ENCODE measurements at regions not wholly inside any gene's neighbourhood (a gene's known extent, or its start where the extent isn't known, plus 50 kb on each side); places are given as distances from the start of the nearest gene placed in this dataset.

DNA sequence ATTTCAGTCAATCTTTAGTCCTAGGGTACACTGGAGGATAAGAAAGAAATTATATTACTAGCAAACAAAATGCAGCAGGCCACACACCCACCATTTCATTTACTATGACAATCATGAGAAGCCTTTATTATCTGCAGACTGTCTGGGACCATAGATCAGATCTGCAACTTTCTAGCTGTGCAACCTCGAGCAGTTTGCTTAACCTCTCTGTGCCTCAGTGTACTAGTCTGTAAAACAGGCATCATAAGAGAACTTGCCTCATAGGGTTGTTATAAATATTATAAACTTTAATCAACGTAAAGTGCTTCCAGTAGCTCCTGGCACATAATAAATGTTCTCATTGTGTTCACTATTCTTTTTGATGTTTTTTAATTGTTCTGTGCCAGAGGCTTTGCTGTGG, 128.2 kb upstream of the C1QTNF7 start:
- Histone ChIP-seq H3K27me3 (ENCODE audit: insufficient read depth, low read length) (no peaks in the 10 kb centered on the region), H3K27ac (ENCODE audit: low read depth, low read length) (no peak overlapping the region), H3K9me3 (ENCODE audit: control insufficient read depth in 1 of 2, low read length in 2 of 2) (no peaks in the 10 kb centered on the region), H3K4me1 (ENCODE audit: insufficient read depth, low read length) (no peaks in the 10 kb centered on the region), H3K36me3 (ENCODE audit: insufficient read depth, low read length) (no peaks in the 10 kb centered on the region), H3K4me3 (ENCODE audit: low read length in 2 of 2) (no peak overlapping the region)
- H3K9me3 Mint-ChIP-seq = no peaks in the 10 kb centered on the region
- H3K4me3 Mint-ChIP-seq = no peak overlapping the region
- CTCF ChIA-PET (ENCODE audit: partially characterized antibody) = interaction anchor here (0.7 kb wide), 1 partner anchor 178 kb away, joined by 3 read pairs; no protein-coding TSS in a partner anchor
- H3K27me3 Mint-ChIP-seq = peaks cover 4 to 7% of the 10 kb centered on the region in 2 donors
- intact Hi-C loops (cut with micrococcal nuclease) = no loop called here
- no peak for DNase-seq
- POLR2A ChIA-PET (ENCODE audit: partially characterized antibody) = no interaction called here
- no peaks in the 10 kb centered on the region for H3K36me3 Mint-ChIP-seq
- H3K27ac Mint-ChIP-seq = no peak overlapping the region
- no peaks in the 10 kb centered on the region for H3K4me1 Mint-ChIP-seq

DNA sequence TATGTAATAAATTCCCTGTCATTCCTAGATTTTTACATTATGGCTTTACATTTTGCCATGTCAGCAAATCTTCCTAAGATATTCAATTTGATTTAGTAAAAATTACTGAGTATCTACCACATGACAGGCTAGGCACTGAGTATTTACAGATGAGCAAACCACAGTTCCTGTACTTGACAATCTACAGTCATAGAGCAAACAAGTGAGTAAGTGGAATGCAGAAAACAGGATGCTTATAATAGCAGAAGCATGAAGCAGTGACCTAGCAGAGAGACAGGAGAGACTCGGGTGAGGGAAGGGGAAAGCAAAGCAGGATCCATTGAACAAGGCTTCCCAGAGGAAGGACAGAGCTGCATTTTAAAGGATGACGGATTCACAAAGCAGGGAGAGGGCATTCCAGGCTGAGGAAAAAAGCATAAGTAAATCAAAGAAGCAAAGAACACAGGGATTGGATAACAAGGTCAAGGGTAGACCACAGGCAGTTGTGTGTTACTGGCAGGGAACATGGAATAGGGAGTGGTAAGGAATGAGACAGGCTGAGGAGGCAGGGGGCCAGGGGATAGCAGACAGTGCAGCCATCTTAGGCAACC, 124.7 kb upstream of the C1QTNF7 start:
- intact Hi-C loops (cut with micrococcal nuclease) = no loop called here
- no peaks in the 10 kb centered on the region for H3K4me1 Mint-ChIP-seq
- Histone ChIP-seq H3K4me3 (ENCODE audit: low read length in 2 of 2) (no peak overlapping the region), H3K27ac (ENCODE audit: low read depth, low read length) (no peak overlapping the region), H3K27me3 (ENCODE audit: insufficient read depth, low read length) (no peaks in the 10 kb centered on the region), H3K9me3 (ENCODE audit: control insufficient read depth in 1 of 2, low read length in 2 of 2) (no peaks in the 10 kb centered on the region), H3K36me3 (ENCODE audit: insufficient read depth, low read length) (no peaks in the 10 kb centered on the region), H3K4me1 (ENCODE audit: insufficient read depth, low read length) (no peaks in the 10 kb centered on the region)
- no peaks in the 10 kb centered on the region for H3K9me3 Mint-ChIP-seq
- no peak overlapping the region for H3K4me3 Mint-ChIP-seq
- CTCF ChIA-PET (ENCODE audit: partially characterized antibody) = no interaction called here
- peaks cover 3 to 10% of the 10 kb centered on the region in 2 donors for H3K27me3 Mint-ChIP-seq
- no peak overlapping the region for H3K27ac Mint-ChIP-seq
- POLR2A ChIA-PET (ENCODE audit: partially characterized antibody) = no interaction called here
- H3K36me3 Mint-ChIP-seq = no peaks in the 10 kb centered on the region
- DNase-seq = no peak

DNA sequence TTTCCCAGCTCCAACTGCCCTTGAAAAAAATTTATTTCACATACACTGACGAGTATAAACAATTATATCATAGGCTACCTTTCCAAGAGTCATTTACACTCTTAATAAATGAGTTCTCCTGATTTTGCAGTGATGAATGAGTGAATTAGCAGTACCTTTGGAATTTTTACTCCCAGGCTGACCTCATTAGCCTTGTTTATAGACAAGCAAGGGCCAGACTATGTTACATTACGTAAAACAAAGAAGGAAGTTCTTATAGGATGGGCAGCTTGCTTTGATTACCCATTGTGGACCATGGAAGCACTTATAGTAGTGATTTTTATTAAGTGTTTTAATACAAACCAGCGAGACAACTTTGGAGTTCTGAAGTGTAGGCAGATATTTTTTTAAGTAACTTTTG, 112.9 kb upstream of the C1QTNF7 start:
- Histone ChIP-seq H3K4me3 (ENCODE audit: low read length in 2 of 2) (no peak overlapping the region), H3K27ac (ENCODE audit: low read depth, low read length) (no peak overlapping the region), H3K36me3 (ENCODE audit: insufficient read depth, low read length) (no peaks in the 10 kb centered on the region), H3K27me3 (ENCODE audit: insufficient read depth, low read length) (no peaks in the 10 kb centered on the region), H3K4me1 (ENCODE audit: insufficient read depth, low read length) (no peaks in the 10 kb centered on the region), H3K9me3 (ENCODE audit: control insufficient read depth in 1 of 2, low read length in 2 of 2) (no peaks in the 10 kb centered on the region)
- no peak for DNase-seq
- ChIA-PET POLR2A (ENCODE audit: partially characterized antibody) (no interaction called here), CTCF (ENCODE audit: partially characterized antibody) (interaction anchor here (0.7 kb wide), 1 partner anchor 11 kb away, joined by 3 read pairs; no protein-coding TSS in a partner anchor)
- Mint-ChIP-seq H3K4me3 (no peak overlapping the region), H3K27ac (no peak overlapping the region), H3K27me3 (peaks cover 2 to 4% of the 10 kb centered on the region in 2 donors), H3K36me3 (no peaks in the 10 kb centered on the region), H3K9me3 (peaks cover 0 to 3% (median 0%) of the 10 kb centered on the region in 8 donors), H3K4me1 (no peaks in the 10 kb centered on the region)
- intact Hi-C loops (cut with micrococcal nuclease) = no loop called here

DNA sequence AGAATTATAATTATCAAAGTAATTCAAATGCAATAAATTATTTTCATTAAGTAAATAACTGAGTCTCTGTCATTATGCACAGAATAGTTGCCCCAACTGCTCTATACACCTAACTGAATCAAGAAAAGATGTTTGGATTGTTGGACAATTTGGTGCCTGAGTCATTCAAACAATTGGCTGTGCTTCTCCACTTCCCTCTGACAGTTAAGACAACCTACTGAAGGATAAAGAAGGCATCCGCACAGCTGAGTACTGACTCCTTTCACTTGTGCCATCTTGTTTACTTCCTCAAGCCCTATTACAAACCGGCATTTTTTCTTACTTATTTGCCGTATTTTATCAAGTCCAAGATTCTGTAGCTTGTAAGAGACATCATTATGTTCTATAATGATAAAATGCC, 110.6 kb upstream of the C1QTNF7 start:
- no peak overlapping the region for H3K27ac Mint-ChIP-seq
- H3K36me3 Mint-ChIP-seq = no peaks in the 10 kb centered on the region
- H3K4me1 Mint-ChIP-seq = no peaks in the 10 kb centered on the region
- ChIA-PET POLR2A (ENCODE audit: partially characterized antibody) (no interaction called here), CTCF (ENCODE audit: partially characterized antibody) (interaction anchor here (0.8 kb wide), 1 partner anchor 9 kb away, joined by 3 read pairs; no protein-coding TSS in a partner anchor)
- no peak for DNase-seq
- no peak overlapping the region for H3K27ac ChIP-seq (ENCODE audit: low read depth, low read length)
- no peaks in the 10 kb centered on the region for H3K36me3 ChIP-seq (ENCODE audit: insufficient read depth, low read length)
- H3K9me3 ChIP-seq (ENCODE audit: control insufficient read depth in 1 of 2, low read length in 2 of 2) = no peaks in the 10 kb centered on the region
- no peaks in the 10 kb centered on the region for H3K9me3 Mint-ChIP-seq
- H3K4me3 Mint-ChIP-seq = no peak overlapping the region
- H3K27me3 Mint-ChIP-seq = peaks cover 2 to 4% of the 10 kb centered on the region in 2 donors
- no peaks in the 10 kb centered on the region for H3K4me1 ChIP-seq (ENCODE audit: insufficient read depth, low read length)
- intact Hi-C loops (cut with micrococcal nuclease) = no loop called here
- no peak overlapping the region for H3K4me3 ChIP-seq (ENCODE audit: low read length in 2 of 2)
- H3K27me3 ChIP-seq (ENCODE audit: insufficient read depth, low read length) = no peaks in the 10 kb centered on the region

DNA sequence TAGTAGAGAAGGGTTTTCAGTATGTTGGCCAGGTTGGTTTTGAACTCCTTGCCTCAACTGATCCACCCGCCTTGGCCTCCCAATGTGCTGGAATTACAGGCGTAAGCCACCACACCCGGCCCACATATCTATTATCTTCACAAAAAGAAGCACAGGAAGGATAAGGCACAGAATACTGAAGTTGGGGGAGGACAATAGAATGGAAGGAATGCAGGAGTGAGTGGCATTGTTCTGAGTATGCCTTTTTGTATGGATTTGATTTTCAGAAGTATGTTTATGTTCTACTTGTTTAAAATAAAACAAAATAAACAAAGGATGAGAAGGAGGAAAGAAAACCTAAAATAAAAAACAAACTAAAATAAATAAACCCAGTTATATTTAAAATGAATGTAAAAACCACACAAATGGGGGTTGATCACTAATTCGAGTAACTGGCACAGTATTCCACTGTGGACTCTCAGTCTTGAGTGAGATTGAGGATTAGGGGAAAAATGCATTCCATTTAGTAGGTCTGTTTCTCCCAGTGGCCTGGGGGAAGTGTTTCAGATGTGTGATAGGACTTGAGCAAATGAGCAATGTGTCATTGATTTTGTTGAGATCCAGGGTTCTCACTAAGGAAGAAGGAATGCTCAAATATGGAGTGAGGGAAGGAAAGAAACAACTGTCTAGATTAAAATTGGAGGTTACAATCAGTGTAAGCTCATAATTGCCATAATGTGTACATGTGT, 109.0 kb upstream of the C1QTNF7 start:
- Mint-ChIP-seq H3K9me3 (no peaks in the 10 kb centered on the region), H3K27ac (no peak overlapping the region), H3K27me3 (peaks cover 3 to 4% of the 10 kb centered on the region in 2 donors), H3K36me3 (no peaks in the 10 kb centered on the region), H3K4me1 (no peaks in the 10 kb centered on the region), H3K4me3 (no peak overlapping the region)
- Histone ChIP-seq H3K9me3 (ENCODE audit: control insufficient read depth in 1 of 2, low read length in 2 of 2) (no peaks in the 10 kb centered on the region), H3K27ac (ENCODE audit: low read depth, low read length) (no peak overlapping the region), H3K4me1 (ENCODE audit: insufficient read depth, low read length) (no peaks in the 10 kb centered on the region), H3K4me3 (ENCODE audit: low read length in 2 of 2) (no peak overlapping the region), H3K27me3 (ENCODE audit: insufficient read depth, low read length) (no peaks in the 10 kb centered on the region), H3K36me3 (ENCODE audit: insufficient read depth, low read length) (no peaks in the 10 kb centered on the region)
- DNase-seq = no peak
- intact Hi-C loops (cut with micrococcal nuclease) = no loop called here
- ChIA-PET POLR2A (ENCODE audit: partially characterized antibody) (no interaction called here), CTCF (ENCODE audit: partially characterized antibody) (no interaction called here)

DNA sequence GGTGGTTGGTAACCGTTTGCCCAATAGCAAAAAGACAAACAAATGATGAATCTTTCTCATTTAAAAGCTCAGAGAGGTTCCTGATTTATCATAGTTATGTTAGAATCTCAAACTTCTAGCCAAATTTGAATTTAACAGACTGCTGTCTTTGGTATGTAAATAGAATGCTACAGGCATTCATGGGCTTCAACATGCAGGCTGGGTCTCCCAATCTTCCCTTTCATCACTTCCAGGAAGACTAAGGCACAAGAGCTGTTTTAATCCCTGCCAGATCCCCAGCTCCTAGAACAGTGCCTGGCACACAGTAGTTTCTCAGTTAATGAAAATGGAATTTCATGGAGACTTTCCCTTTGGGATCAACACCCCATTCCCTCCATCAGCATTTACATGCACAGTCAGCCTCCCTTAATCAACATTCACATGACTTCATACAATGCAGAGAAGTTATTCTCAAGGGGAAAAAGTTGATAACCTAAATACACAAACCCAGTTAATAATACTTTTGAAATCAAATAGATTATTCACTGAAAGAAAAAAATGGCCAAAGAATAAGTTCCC, 107.6 kb upstream of the C1QTNF7 start:
- Histone ChIP-seq H3K4me1 (ENCODE audit: insufficient read depth, low read length) (no peaks in the 10 kb centered on the region), H3K27ac (ENCODE audit: low read depth, low read length) (no peak overlapping the region), H3K36me3 (ENCODE audit: insufficient read depth, low read length) (no peaks in the 10 kb centered on the region), H3K9me3 (ENCODE audit: control insufficient read depth in 1 of 2, low read length in 2 of 2) (no peaks in the 10 kb centered on the region), H3K27me3 (ENCODE audit: insufficient read depth, low read length) (no peaks in the 10 kb centered on the region), H3K4me3 (ENCODE audit: low read length in 2 of 2) (no peak overlapping the region)
- no peaks in the 10 kb centered on the region for H3K9me3 Mint-ChIP-seq
- intact Hi-C loops (cut with micrococcal nuclease) = no loop called here
- peaks cover 4 to 6% of the 10 kb centered on the region in 2 donors for H3K27me3 Mint-ChIP-seq
- no peak overlapping the region for H3K4me3 Mint-ChIP-seq
- DNase-seq = no peak
- H3K4me1 Mint-ChIP-seq = peaks cover 0 to 7% (median 3%) of the 10 kb centered on the region in 4 donors
- ChIA-PET CTCF (ENCODE audit: partially characterized antibody) (no interaction called here), POLR2A (ENCODE audit: partially characterized antibody) (no interaction called here)
- H3K27ac Mint-ChIP-seq = no peak overlapping the region
- no peaks in the 10 kb centered on the region for H3K36me3 Mint-ChIP-seq

DNA sequence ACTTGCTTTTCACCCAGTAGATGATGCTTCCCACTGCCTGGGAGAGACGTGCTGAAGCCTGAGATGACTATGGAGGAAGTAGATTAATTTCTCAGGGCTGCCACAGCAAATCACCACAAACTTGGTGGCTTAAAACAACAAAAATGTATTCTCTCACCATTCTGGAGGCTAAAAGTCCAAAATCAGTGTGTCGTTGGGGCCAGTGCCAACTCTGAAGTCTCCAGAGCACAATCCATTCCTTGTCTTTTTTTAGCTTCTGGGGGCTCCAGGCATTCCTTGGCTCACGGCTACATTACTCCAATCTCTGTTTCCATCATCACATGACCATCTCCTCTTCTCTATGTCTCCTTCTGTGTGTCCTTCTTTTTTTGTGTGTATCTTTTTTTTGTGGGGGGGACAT, 105.8 kb upstream of the C1QTNF7 start:
- DNase-seq = no peak
- no peak overlapping the region for H3K4me3 Mint-ChIP-seq
- no peak overlapping the region for H3K27ac Mint-ChIP-seq
- ChIA-PET POLR2A (ENCODE audit: partially characterized antibody) (no interaction called here), CTCF (ENCODE audit: partially characterized antibody) (no interaction called here)
- H3K9me3 ChIP-seq (ENCODE audit: control insufficient read depth in 1 of 2, low read length in 2 of 2) = no peaks in the 10 kb centered on the region
- H3K4me1 Mint-ChIP-seq = peaks cover 0 to 7% (median 3%) of the 10 kb centered on the region in 4 donors
- H3K27me3 Mint-ChIP-seq = peaks cover 4 to 6% of the 10 kb centered on the region in 2 donors
- no peaks in the 10 kb centered on the region for H3K27me3 ChIP-seq (ENCODE audit: insufficient read depth, low read length)
- H3K36me3 ChIP-seq (ENCODE audit: insufficient read depth, low read length) = no peaks in the 10 kb centered on the region
- no peaks in the 10 kb centered on the region for H3K4me1 ChIP-seq (ENCODE audit: insufficient read depth, low read length)
- H3K36me3 Mint-ChIP-seq = no peaks in the 10 kb centered on the region
- H3K9me3 Mint-ChIP-seq = no peaks in the 10 kb centered on the region
- intact Hi-C loops (cut with micrococcal nuclease) = no loop called here
- no peak overlapping the region for H3K4me3 ChIP-seq (ENCODE audit: low read length in 2 of 2)
- H3K27ac ChIP-seq (ENCODE audit: low read depth, low read length) = no peak overlapping the region

All from CD4-positive, alpha-beta memory T cell (primary cell).